ENCODE measurements at regions not wholly inside any gene's neighbourhood (a gene's known extent, or its start where the extent isn't known, plus 50 kb on each side); places are given as distances from the start of the nearest gene placed in this dataset.
"Not testable (repeated sequence)": the region's sequence is repeated elsewhere in the genome, so short reads cannot be mapped to it uniquely, and the experiment has no call there.

DNA sequence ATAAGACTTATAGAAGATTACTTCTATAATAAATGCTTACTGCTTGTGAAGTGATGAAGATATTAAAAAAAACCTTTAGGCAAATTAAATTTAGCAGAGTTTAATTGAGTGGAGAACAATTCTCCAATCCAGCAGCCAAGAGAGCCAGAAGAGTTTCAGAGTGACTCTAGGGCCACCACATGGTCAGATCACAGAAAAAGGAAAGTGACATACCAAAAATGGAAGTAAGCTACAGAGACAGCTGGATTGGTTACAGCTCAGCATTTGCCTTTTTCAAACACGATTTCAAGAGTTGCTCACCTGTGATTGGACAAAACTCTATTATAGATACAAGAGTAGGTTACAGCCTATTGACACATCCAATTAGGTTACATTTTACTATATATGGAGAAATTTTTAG is 79.0 kb upstream of the TRAM1L1 start:
- H3K27ac ChIP-seq (ENCODE audit: low read depth, low read length), result no peak overlapping the region
- intact Hi-C loops (cut with micrococcal nuclease), result no loop called here
- POLR2A ChIA-PET, result no interaction called here
- no TSS peak for BruUV-seq (replicated peaks)
- H3K79me2 ChIP-seq (ENCODE audit: insufficient read depth, low read length), result no peaks in the 10 kb centered on the region
- peak; percentile 12 for DNase-seq (ENCODE audit: low read depth, low spot score)
- no peak overlapping the region for H2AFZ ChIP-seq (ENCODE audit: low read depth, low read length, poor library complexity, severe bottlenecking)
- ATAC-seq, result 0 out of 2 replicates have a peak, but pooled peaks have one; percentile 30
- H3K4me3 ChIP-seq (replicated peaks in 1 of 2; ENCODE audit: low read depth in 1 of 2, low read length in 2 of 2), result no peak overlapping the region
- H3K9me3 ChIP-seq (ENCODE audit: control insufficient read depth in 1 of 2, insufficient read depth in 1 of 2, low read depth in 1 of 2, low read length in 2 of 2), result no peaks in the 10 kb centered on the region
- H3K9me2 ChIP-seq (ENCODE audit: insufficient read depth), result no peaks in the 10 kb centered on the region
- CTCF ChIA-PET, result no interaction called here
- H3K36me3 ChIP-seq (ENCODE audit: control insufficient read depth in 1 of 2, insufficient read depth in 2 of 2, low read length in 2 of 2), result no peaks in the 10 kb centered on the region
- H3K4me1 ChIP-seq (ENCODE audit: control insufficient read depth in 1 of 2, insufficient read depth in 2 of 2, low read length in 2 of 2), result no peaks in the 10 kb centered on the region
- RAD21 ChIA-PET (ENCODE audit: low non-redundant PET in 1 of 2, low total read pairs in 2 of 2, uncharacterized antibody in 2 of 2, unreplicated experiment in 2 of 2), result no interaction called here
- TF ChIP-seq SRF (IDR thresholded peaks at IDR 0.05; ENCODE audit: low read depth), result peak; percentile 64
- no peak for TF ChIP-seq EGR1 (IDR thresholded peaks at IDR 0.05; ENCODE audit: low read depth)
- TF ChIP-seq RAD21 (IDR thresholded peaks at IDR 0.05; ENCODE audit: low read depth), result peak; percentile 29; the same call in 1 of the 2 replicates
- H3K27me3 ChIP-seq (ENCODE audit: insufficient read depth, low read length), result no peaks in the 10 kb centered on the region
- no peaks in the 10 kb centered on the region for H4K20me1 ChIP-seq (ENCODE audit: insufficient read depth)
- H3K9ac ChIP-seq (ENCODE audit: low read length), result no peak overlapping the region
- H3K4me2 ChIP-seq (ENCODE audit: low read length), result no peak overlapping the region

DNA sequence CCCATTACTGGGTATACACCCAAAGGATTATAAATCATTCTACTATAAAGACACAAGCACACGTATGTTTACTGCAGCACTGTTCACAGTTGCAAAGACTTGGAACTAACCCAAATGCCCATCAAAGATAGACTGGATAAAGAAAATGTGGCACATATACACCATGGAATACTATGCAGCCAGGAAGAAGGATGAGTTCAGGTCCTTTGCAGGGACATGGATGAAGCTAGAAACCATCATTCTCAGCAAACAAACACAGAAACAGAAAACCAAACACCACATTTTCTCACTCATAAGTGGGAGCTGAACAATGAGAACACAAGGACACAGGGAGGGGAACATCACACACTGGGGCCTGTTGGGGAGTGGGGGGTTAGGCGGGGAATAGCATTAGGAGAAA is 90.0 kb upstream of the TRAM1L1 start:
- H3K27ac ChIP-seq (ENCODE audit: low read depth, low read length); H3K4me2 ChIP-seq (ENCODE audit: low read length); intact Hi-C loops (cut with micrococcal nuclease); DNase-seq (ENCODE audit: low read depth, low spot score); ATAC-seq; H3K9me2 ChIP-seq (ENCODE audit: insufficient read depth); H3K9ac ChIP-seq (ENCODE audit: low read length); H3K79me2 ChIP-seq (ENCODE audit: insufficient read depth, low read length); H3K4me1 ChIP-seq (ENCODE audit: control insufficient read depth in 1 of 2, insufficient read depth in 2 of 2, low read length in 2 of 2); H2AFZ ChIP-seq (ENCODE audit: low read depth, low read length, poor library complexity, severe bottlenecking); CTCF ChIA-PET; H3K9me3 ChIP-seq (ENCODE audit: control insufficient read depth in 1 of 2, insufficient read depth in 1 of 2, low read depth in 1 of 2, low read length in 2 of 2); H3K36me3 ChIP-seq (ENCODE audit: control insufficient read depth in 1 of 2, insufficient read depth in 2 of 2, low read length in 2 of 2); BruUV-seq (replicated peaks); H4K20me1 ChIP-seq (ENCODE audit: insufficient read depth); POLR2A ChIA-PET; RAD21 ChIA-PET (ENCODE audit: low non-redundant PET in 1 of 2, low total read pairs in 2 of 2, uncharacterized antibody in 2 of 2, unreplicated experiment in 2 of 2); H3K27me3 ChIP-seq (ENCODE audit: insufficient read depth, low read length); H3K4me3 ChIP-seq (replicated peaks in 1 of 2; ENCODE audit: low read depth in 1 of 2, low read length in 2 of 2): not testable (repeated sequence)

DNA sequence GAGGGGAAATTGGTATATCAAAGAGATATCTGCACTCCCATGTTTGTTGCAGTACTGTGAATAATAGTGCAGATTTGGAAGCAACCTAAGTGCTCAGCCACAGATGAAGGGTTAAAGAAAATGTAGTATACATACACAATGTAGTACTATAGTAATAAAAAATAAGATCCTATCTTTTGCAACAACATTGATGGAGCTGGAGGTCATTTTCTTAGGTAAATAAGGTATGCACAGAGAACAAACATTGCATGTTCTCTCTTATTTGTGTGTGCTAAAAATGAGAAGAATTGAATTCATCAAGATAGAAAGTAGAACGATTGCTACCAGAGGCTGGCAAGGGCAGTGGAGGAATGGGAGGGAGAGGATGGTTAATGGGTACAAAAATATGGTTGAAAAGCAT is 117.9 kb upstream of the TRAM1L1 start:
- Histone ChIP-seq H3K4me3 (replicated peaks in 1 of 2; ENCODE audit: low read depth in 1 of 2, low read length in 2 of 2) (no peak overlapping the region), H3K9me2 (ENCODE audit: insufficient read depth) (no peaks in the 10 kb centered on the region; the same call in 1 of the 2 replicates), H3K36me3 (ENCODE audit: control insufficient read depth in 1 of 2, insufficient read depth in 2 of 2, low read length in 2 of 2) (no peaks in the 10 kb centered on the region), H3K9ac (ENCODE audit: low read length) (no peak overlapping the region), H3K27ac (ENCODE audit: low read depth, low read length) (no peak overlapping the region), H3K9me3 (ENCODE audit: control insufficient read depth in 1 of 2, insufficient read depth in 1 of 2, low read depth in 1 of 2, low read length in 2 of 2) (no peaks in the 10 kb centered on the region), H4K20me1 (ENCODE audit: insufficient read depth) (no peaks in the 10 kb centered on the region), H3K4me1 (ENCODE audit: control insufficient read depth in 1 of 2, insufficient read depth in 2 of 2, low read length in 2 of 2) (no peaks in the 10 kb centered on the region), H3K4me2 (ENCODE audit: low read length) (no peak overlapping the region), H3K27me3 (ENCODE audit: insufficient read depth, low read length) (no peaks in the 10 kb centered on the region), H2AFZ (ENCODE audit: low read depth, low read length, poor library complexity, severe bottlenecking) (no peak overlapping the region), H3K79me2 (ENCODE audit: insufficient read depth, low read length) (no peaks in the 10 kb centered on the region)
- ATAC-seq (no peak), DNase-seq (ENCODE audit: low read depth, low spot score) (no peak)
- ChIA-PET RAD21 (ENCODE audit: low non-redundant PET in 1 of 2, low total read pairs in 2 of 2, uncharacterized antibody in 2 of 2, unreplicated experiment in 2 of 2) (no interaction called here), POLR2A (no interaction called here), CTCF (no interaction called here)
- intact Hi-C loops (cut with micrococcal nuclease), result no loop called here
- BruUV-seq (replicated peaks), result no TSS peak
- TF ChIP-seq, protein P1, sequence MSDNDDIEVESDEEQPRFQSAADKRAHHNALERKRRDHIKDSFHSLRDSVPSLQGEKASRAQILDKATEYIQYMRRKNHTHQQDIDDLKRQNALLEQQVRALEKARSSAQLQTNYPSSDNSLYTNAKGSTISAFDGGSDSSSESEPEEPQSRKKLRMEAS (IDR thresholded peaks at IDR 0.05), result no peak
- TF ChIP-seq FOSL1 (IDR thresholded peaks at IDR 0.05; ENCODE audit: low read depth) (no peak), CBX3 (IDR thresholded peaks at IDR 0.05; ENCODE audit: low read depth) (no peak), YY1 (IDR thresholded peaks at IDR 0.05; ENCODE audit: extremely low read depth, insufficient replicate concordance, low read depth, low read length) (no peak), SP1 (IDR thresholded peaks at IDR 0.05; ENCODE audit: low read depth) (no peak), SIN3A (IDR thresholded peaks at IDR 0.05; ENCODE audit: low read depth) (no peak)
- TF ChIP-seq, protein P2, sequence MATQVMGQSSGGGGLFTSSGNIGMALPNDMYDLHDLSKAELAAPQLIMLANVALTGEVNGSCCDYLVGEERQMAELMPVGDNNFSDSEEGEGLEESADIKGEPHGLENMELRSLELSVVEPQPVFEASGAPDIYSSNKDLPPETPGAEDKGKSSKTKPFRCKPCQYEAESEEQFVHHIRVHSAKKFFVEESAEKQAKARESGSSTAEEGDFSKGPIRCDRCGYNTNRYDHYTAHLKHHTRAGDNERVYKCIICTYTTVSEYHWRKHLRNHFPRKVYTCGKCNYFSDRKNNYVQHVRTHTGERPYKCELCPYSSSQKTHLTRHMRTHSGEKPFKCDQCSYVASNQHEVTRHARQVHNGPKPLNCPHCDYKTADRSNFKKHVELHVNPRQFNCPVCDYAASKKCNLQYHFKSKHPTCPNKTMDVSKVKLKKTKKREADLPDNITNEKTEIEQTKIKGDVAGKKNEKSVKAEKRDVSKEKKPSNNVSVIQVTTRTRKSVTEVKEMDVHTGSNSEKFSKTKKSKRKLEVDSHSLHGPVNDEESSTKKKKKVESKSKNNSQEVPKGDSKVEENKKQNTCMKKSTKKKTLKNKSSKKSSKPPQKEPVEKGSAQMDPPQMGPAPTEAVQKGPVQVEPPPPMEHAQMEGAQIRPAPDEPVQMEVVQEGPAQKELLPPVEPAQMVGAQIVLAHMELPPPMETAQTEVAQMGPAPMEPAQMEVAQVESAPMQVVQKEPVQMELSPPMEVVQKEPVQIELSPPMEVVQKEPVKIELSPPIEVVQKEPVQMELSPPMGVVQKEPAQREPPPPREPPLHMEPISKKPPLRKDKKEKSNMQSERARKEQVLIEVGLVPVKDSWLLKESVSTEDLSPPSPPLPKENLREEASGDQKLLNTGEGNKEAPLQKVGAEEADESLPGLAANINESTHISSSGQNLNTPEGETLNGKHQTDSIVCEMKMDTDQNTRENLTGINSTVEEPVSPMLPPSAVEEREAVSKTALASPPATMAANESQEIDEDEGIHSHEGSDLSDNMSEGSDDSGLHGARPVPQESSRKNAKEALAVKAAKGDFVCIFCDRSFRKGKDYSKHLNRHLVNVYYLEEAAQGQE (IDR thresholded peaks at IDR 0.05; ENCODE audit: low read depth), result no peak

Data from HCT116 (cell line).